HG03060 (cell line): ENCODE measurements at regions not wholly inside any gene's neighbourhood (a gene's known extent, or its start where the extent isn't known, plus 50 kb on each side); places are given as distances from the start of the nearest gene placed in this dataset.

Source experiments
- ATAC-seq: cut with Tn5 transposase; IDR thresholded peaks from one replicate; pipeline ENCODE4 v1.9.1; 2021; ENCODE audit warnings: low read depth, moderate number of reproducible peaks; ENCODE audit not compliant: unreplicated experiment

- no peak for ATAC-seq
Measured at GRCh38 chr5:104793755-104794080, 1231.1 kb upstream of the NUDT12 start.

- no peak for ATAC-seq
Measured at GRCh38 chr5:104793031-104793754, 1230.6 kb upstream of the NUDT12 start.

GRCh38 chr5:104789366-104789765, 1226.8 kb upstream of the NUDT12 start:
- no peak for ATAC-seq

GRCh38 chr5:104785097-104785496, 1222.5 kb upstream of the NUDT12 start:
- ATAC-seq, result no peak

- no peak for ATAC-seq
Measured at GRCh38 chr5:104774372-104774771, 1211.8 kb upstream of the NUDT12 start.

- no peak for ATAC-seq
Measured at GRCh38 chr5:104764197-104764596, 1201.6 kb upstream of the NUDT12 start.

- no peak for ATAC-seq
Measured at GRCh38 chr5:104763216-104763615, 1200.6 kb upstream of the NUDT12 start.

GRCh38 chr5:104757915-104758314, 1195.3 kb upstream of the NUDT12 start:
- ATAC-seq, result no peak

GRCh38 chr5:104755806-104756205, 1193.2 kb upstream of the NUDT12 start:
- ATAC-seq, result no peak

- ATAC-seq, result no peak
Measured at GRCh38 chr5:104754311-104754995, 1191.9 kb upstream of the NUDT12 start.

- ATAC-seq, result no peak
Measured at GRCh38 chr5:104751969-104752368, 1189.4 kb upstream of the NUDT12 start.

GRCh38 chr5:104739905-104740304, 1177.3 kb upstream of the NUDT12 start:
- no peak for ATAC-seq

GRCh38 chr5:104739503-104739902, 1176.9 kb upstream of the NUDT12 start:
- ATAC-seq, result no peak

GRCh38 chr5:104736073-104736472, 1173.5 kb upstream of the NUDT12 start:
- ATAC-seq, result no peak

GRCh38 chr5:104734046-104734445, 1171.5 kb upstream of the NUDT12 start:
- no peak for ATAC-seq

GRCh38 chr5:104733063-104733669, 1170.6 kb upstream of the NUDT12 start:
- ATAC-seq, result no peak

GRCh38 chr5:104731331-104731730, 1168.7 kb upstream of the NUDT12 start:
- no peak for ATAC-seq

GRCh38 chr5:104708027-104708426, 1145.4 kb upstream of the NUDT12 start:
- ATAC-seq, result no peak

GRCh38 chr5:104706600-104706999, 1144.0 kb upstream of the NUDT12 start:
- no peak for ATAC-seq

GRCh38 chr5:104702212-104702611, 1139.6 kb upstream of the NUDT12 start:
- ATAC-seq, result no peak

- ATAC-seq, result no peak
Measured at GRCh38 chr5:104699438-104699837, 1136.8 kb upstream of the NUDT12 start.

GRCh38 chr5:104661256-104661655, 1098.7 kb upstream of the NUDT12 start:
- ATAC-seq, result no peak
